ENCODE measurements at regions not wholly inside any gene's neighbourhood (a gene's known extent, or its start where the extent isn't known, plus 50 kb on each side); places are given as distances from the start of the nearest gene placed in this dataset.

GRCh38 chr1:25062621-25063255 is 132.7 kb upstream of the RUNX3 start:
- TF ChIP-seq CTCF (conservative IDR thresholded peaks at IDR 0.05 in 1 of 2, IDR thresholded peaks at IDR 0.05 in 1 of 2; ENCODE audit: low read depth in 1 of 2, low read length in 2 of 2), result no peak
- TF ChIP-seq EZH2 (IDR thresholded peaks at IDR 0.05; ENCODE audit: low read length, missing control alignments), result no peak
- no peaks in the 10 kb centered on the region for H4K20me1 ChIP-seq (ENCODE audit: control insufficient read depth, extremely low read depth, insufficient read depth, low read length)
- no peaks in the 10 kb centered on the region for H3K9me3 ChIP-seq (ENCODE audit: control insufficient read depth, insufficient read depth, low read depth, low read length)
- H3K4me1 ChIP-seq (ENCODE audit: control insufficient read depth, extremely low read depth, insufficient read depth, low read length), result no peaks in the 10 kb centered on the region
- H3K9ac ChIP-seq (ENCODE audit: insufficient read depth, low read length), result no peak overlapping the region
- no peak overlapping the region for H3K27ac ChIP-seq (ENCODE audit: insufficient read depth, low read length)
- H3K4me3 ChIP-seq (replicated peaks in 1 of 4; ENCODE audit: control extremely low read depth in 1 of 4, insufficient read depth in 1 of 4, low read depth in 3 of 4, low read length in 4 of 4), result no peak overlapping the region
- no peak overlapping the region for H2AFZ ChIP-seq (ENCODE audit: low read length)
- DNase-seq (ENCODE audit: low read depth in 2 of 2), result no peak
- no peak overlapping the region for H3K4me2 ChIP-seq (ENCODE audit: extremely low read depth, insufficient read depth, low read length)
- no peaks in the 10 kb centered on the region for H3K79me2 ChIP-seq (ENCODE audit: control insufficient read depth, insufficient read depth, low read length)
- H3K27me3 ChIP-seq (ENCODE audit: control insufficient read depth, insufficient read depth, low read length), result peaks cover 16% of the 10 kb centered on the region
- no peaks in the 10 kb centered on the region for H3K36me3 ChIP-seq (ENCODE audit: control insufficient read depth, insufficient read depth, low read length)

GRCh38 chr1:25061261-25061995 is 131.4 kb upstream of the RUNX3 start:
- H3K27me3 ChIP-seq (ENCODE audit: control insufficient read depth, insufficient read depth, low read length), result peaks cover 9% of the 10 kb centered on the region
- H3K79me2 ChIP-seq (ENCODE audit: control insufficient read depth, insufficient read depth, low read length), result no peaks in the 10 kb centered on the region
- H3K36me3 ChIP-seq (ENCODE audit: control insufficient read depth, insufficient read depth, low read length), result no peaks in the 10 kb centered on the region
- no peaks in the 10 kb centered on the region for H3K4me1 ChIP-seq (ENCODE audit: control insufficient read depth, extremely low read depth, insufficient read depth, low read length)
- no peak for DNase-seq (ENCODE audit: low read depth in 2 of 2)
- H3K9me3 ChIP-seq (ENCODE audit: control insufficient read depth, insufficient read depth, low read depth, low read length), result no peaks in the 10 kb centered on the region
- no peak overlapping the region for H3K4me2 ChIP-seq (ENCODE audit: extremely low read depth, insufficient read depth, low read length)
- no peak overlapping the region for H3K9ac ChIP-seq (ENCODE audit: insufficient read depth, low read length)
- no peaks in the 10 kb centered on the region for H4K20me1 ChIP-seq (ENCODE audit: control insufficient read depth, extremely low read depth, insufficient read depth, low read length)
- H3K4me3 ChIP-seq (replicated peaks in 1 of 4; ENCODE audit: control extremely low read depth in 1 of 4, insufficient read depth in 1 of 4, low read depth in 3 of 4, low read length in 4 of 4), result no peak overlapping the region
- no peak overlapping the region for H2AFZ ChIP-seq (ENCODE audit: low read length)
- TF ChIP-seq CTCF (conservative IDR thresholded peaks at IDR 0.05 in 1 of 2, IDR thresholded peaks at IDR 0.05 in 1 of 2; ENCODE audit: low read depth in 1 of 2, low read length in 2 of 2), result no peak
- TF ChIP-seq EZH2 (IDR thresholded peaks at IDR 0.05; ENCODE audit: low read length, missing control alignments), result no peak
- no peak overlapping the region for H3K27ac ChIP-seq (ENCODE audit: insufficient read depth, low read length)

GRCh38 chr1:25057188-25057587 is 127.1 kb upstream of the RUNX3 start:
- H3K27ac ChIP-seq (ENCODE audit: insufficient read depth, low read length), result no peak overlapping the region
- H4K20me1 ChIP-seq (ENCODE audit: control insufficient read depth, extremely low read depth, insufficient read depth, low read length), result no peaks in the 10 kb centered on the region
- no peak overlapping the region for H3K9ac ChIP-seq (ENCODE audit: insufficient read depth, low read length)
- DNase-seq (ENCODE audit: low read depth in 2 of 2), result no peak
- H3K4me2 ChIP-seq (ENCODE audit: extremely low read depth, insufficient read depth, low read length), result no peak overlapping the region
- no peaks in the 10 kb centered on the region for H3K9me3 ChIP-seq (ENCODE audit: control insufficient read depth, insufficient read depth, low read depth, low read length)
- H3K27me3 ChIP-seq (ENCODE audit: control insufficient read depth, insufficient read depth, low read length), result peaks cover 2% of the 10 kb centered on the region
- no peak overlapping the region for H2AFZ ChIP-seq (ENCODE audit: low read length)
- H3K36me3 ChIP-seq (ENCODE audit: control insufficient read depth, insufficient read depth, low read length), result no peaks in the 10 kb centered on the region
- H3K4me3 ChIP-seq (replicated peaks in 1 of 4; ENCODE audit: control extremely low read depth in 1 of 4, insufficient read depth in 1 of 4, low read depth in 3 of 4, low read length in 4 of 4), result no peak overlapping the region
- TF ChIP-seq CTCF (conservative IDR thresholded peaks at IDR 0.05 in 1 of 2, IDR thresholded peaks at IDR 0.05 in 1 of 2; ENCODE audit: low read depth in 1 of 2, low read length in 2 of 2) (no peak), EZH2 (IDR thresholded peaks at IDR 0.05; ENCODE audit: low read length, missing control alignments) (no peak)
- no peaks in the 10 kb centered on the region for H3K4me1 ChIP-seq (ENCODE audit: control insufficient read depth, extremely low read depth, insufficient read depth, low read length)
- H3K79me2 ChIP-seq (ENCODE audit: control insufficient read depth, insufficient read depth, low read length), result no peaks in the 10 kb centered on the region
